ENCODE measurements at regions not wholly inside any gene's neighbourhood (a gene's known extent, or its start where the extent isn't known, plus 50 kb on each side); places are given as distances from the start of the nearest gene placed in this dataset.

- no peak for DNase-seq (ENCODE audit: low spot score)
These were observed 60.3 kb upstream of the EML4 start for GRCh38 chr2:42108852-42109251.

GRCh38 chr2:42109959-42110640 is 59.1 kb upstream of the EML4 start:
- DNase-seq (ENCODE audit: low spot score) = no peak

- no peak for DNase-seq (ENCODE audit: low spot score)
These were observed 58.4 kb upstream of the EML4 start for GRCh38 chr2:42110641-42111322.

GRCh38 chr2:42112418-42112817 is 56.7 kb upstream of the EML4 start:
- no peak for DNase-seq (ENCODE audit: low spot score)

GRCh38 chr2:42113452-42113851 is 55.7 kb upstream of the EML4 start:
- DNase-seq (ENCODE audit: low spot score) = no peak

- DNase-seq (ENCODE audit: low spot score) = no peak
These were observed 55.1 kb upstream of the EML4 start for GRCh38 chr2:42114091-42114490.

GRCh38 chr2:42115588-42115987 is 53.6 kb upstream of the EML4 start:
- no peak for DNase-seq (ENCODE audit: low spot score)

GRCh38 chr2:42116195-42117181 is 52.7 kb upstream of the EML4 start:
- DNase-seq (ENCODE audit: low spot score) = no peak

- DNase-seq (ENCODE audit: low spot score) = no peak
These were observed 52.0 kb upstream of the EML4 start for GRCh38 chr2:42117182-42117579.

- peak; percentile 56 for DNase-seq (ENCODE audit: low spot score)
These were observed 51.0 kb upstream of the EML4 start for GRCh38 chr2:42117923-42118753.

- no peak for DNase-seq (ENCODE audit: low spot score)
These were observed 50.2 kb upstream of the EML4 start for GRCh38 chr2:42118754-42119569.
